ENCODE measurements at regions not wholly inside any gene's neighbourhood (a gene's known extent, or its start where the extent isn't known, plus 50 kb on each side); places are given as distances from the start of the nearest gene placed in this dataset.
"Not testable (repeated sequence)": the region's sequence is repeated elsewhere in the genome, so short reads cannot be mapped to it uniquely, and the experiment has no call there.

- Histone ChIP-seq H3K9ac (ENCODE audit: low read length) (no peak overlapping the region), H3K36me3 (ENCODE audit: control insufficient read depth, insufficient read depth, low read length, severe bottlenecking) (no peaks in the 10 kb centered on the region), H3K27me3 (replicated peaks; ENCODE audit: control insufficient read depth, insufficient read depth, low read length) (no peaks in the 10 kb centered on the region), H3K4me1 (ENCODE audit: control insufficient read depth, insufficient read depth, low read length) (peaks cover 53% of the 10 kb centered on the region), H3K9me3 (ENCODE audit: control insufficient read depth, low read length) (no peaks in the 10 kb centered on the region), H3K4me3 (ENCODE audit: low read length) (no peak overlapping the region)
- no peak for DNase-seq (ENCODE audit: low read depth)
Observed at GRCh38 chr6:56837322-56837894, 117.5 kb upstream of the BEND6 start.

DNA sequence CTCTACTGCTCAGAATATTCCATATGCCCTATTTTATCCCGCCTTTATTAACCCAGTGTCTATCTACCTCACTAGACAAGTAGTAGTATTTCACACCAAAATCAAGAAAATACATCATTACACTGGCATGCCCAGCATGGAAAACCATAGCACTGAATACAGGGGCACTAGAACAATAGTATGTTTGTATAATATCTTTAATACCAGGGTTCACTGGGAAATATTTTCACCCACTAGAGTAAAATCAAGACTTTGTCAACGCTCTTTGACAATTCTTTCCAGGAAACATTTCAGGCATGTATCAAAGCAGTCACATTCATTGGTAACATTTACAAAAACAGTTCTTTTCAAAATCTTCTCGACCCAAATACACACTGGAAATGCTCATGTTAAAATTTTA is 119.3 kb upstream of the BEND6 start:
- peaks cover 35% of the 10 kb centered on the region for H3K4me1 ChIP-seq (ENCODE audit: control insufficient read depth, insufficient read depth, low read length)
- H3K9me3 ChIP-seq (ENCODE audit: control insufficient read depth, low read length): no peaks in the 10 kb centered on the region
- H3K9ac ChIP-seq (ENCODE audit: low read length): no peak overlapping the region
- no peaks in the 10 kb centered on the region for H3K36me3 ChIP-seq (ENCODE audit: control insufficient read depth, insufficient read depth, low read length, severe bottlenecking)
- no peaks in the 10 kb centered on the region for H3K27me3 ChIP-seq (replicated peaks; ENCODE audit: control insufficient read depth, insufficient read depth, low read length)
- DNase-seq (ENCODE audit: low read depth): no peak
- H3K4me3 ChIP-seq (ENCODE audit: low read length): no peak overlapping the region

- no peaks in the 10 kb centered on the region for H3K27me3 ChIP-seq (replicated peaks; ENCODE audit: control insufficient read depth, insufficient read depth, low read length)
- no peak overlapping the region for H3K4me3 ChIP-seq (ENCODE audit: low read length)
- DNase-seq (ENCODE audit: low read depth): no peak
- H3K9ac ChIP-seq (ENCODE audit: low read length): no peak overlapping the region
- H3K36me3 ChIP-seq (ENCODE audit: control insufficient read depth, insufficient read depth, low read length, severe bottlenecking): no peaks in the 10 kb centered on the region
- peaks cover 18% of the 10 kb centered on the region for H3K4me1 ChIP-seq (ENCODE audit: control insufficient read depth, insufficient read depth, low read length)
- no peaks in the 10 kb centered on the region for H3K9me3 ChIP-seq (ENCODE audit: control insufficient read depth, low read length)
Observed at GRCh38 chr6:56833873-56834272, 121.0 kb upstream of the BEND6 start.

DNA sequence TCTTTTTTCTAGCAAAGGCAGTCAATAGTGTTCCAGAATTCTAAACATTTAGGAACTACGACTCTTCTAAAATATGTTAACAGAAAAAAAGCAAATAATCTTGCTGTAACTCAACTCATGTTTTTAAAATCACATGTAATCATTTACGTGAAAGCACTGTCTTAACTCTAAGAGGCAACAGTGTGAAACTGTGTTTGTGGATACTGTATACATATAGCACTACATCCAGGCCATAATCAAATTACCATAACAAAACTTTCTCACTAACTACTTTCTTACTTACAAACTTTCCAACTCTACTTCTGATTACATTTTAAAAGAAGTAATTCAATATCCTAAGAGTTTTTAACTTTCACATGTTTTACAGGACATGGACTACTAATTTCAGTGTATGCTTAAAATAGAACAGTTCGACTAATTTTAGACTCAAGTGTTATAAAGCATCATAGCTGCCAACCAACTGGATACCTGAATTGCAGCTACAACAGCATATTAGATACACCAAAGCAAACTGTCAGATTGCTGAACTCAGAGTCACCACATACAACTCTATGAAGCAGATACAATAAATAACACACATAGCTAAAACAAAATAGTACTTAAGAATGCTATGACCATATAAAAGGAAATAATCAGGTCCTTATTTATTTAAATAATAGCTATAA is 121.6 kb upstream of the BEND6 start:
- no peak overlapping the region for H3K4me3 ChIP-seq (ENCODE audit: low read length)
- H3K9me3 ChIP-seq (ENCODE audit: control insufficient read depth, low read length): no peaks in the 10 kb centered on the region
- DNase-seq (ENCODE audit: low read depth): no peak
- no peak overlapping the region for H3K9ac ChIP-seq (ENCODE audit: low read length)
- peaks cover 12% of the 10 kb centered on the region for H3K4me1 ChIP-seq (ENCODE audit: control insufficient read depth, insufficient read depth, low read length)
- no peaks in the 10 kb centered on the region for H3K36me3 ChIP-seq (ENCODE audit: control insufficient read depth, insufficient read depth, low read length, severe bottlenecking)
- no peaks in the 10 kb centered on the region for H3K27me3 ChIP-seq (replicated peaks; ENCODE audit: control insufficient read depth, insufficient read depth, low read length)

DNA sequence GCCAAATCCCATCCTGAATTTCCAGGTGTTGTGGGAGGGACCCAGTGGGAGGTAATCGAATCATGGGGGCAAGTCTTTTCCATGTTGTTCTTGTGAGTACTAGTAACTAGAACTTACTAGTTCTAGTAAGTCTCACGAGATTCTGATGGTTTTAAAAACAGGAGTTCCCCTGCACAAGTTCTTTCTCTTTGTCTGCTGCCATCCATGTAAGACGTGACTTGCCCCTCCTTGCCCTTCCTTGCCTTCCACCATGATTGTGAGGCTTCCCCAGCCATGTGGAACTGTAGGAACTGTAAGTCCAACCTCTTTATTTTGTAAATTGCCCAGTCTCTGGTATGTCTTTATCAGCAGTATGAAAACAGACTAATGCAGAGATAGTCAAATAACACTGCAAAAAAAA is 122.7 kb upstream of the BEND6 start:
- Histone ChIP-seq H3K27me3 (replicated peaks; ENCODE audit: control insufficient read depth, insufficient read depth, low read length) (no peaks in the 10 kb centered on the region), H3K36me3 (ENCODE audit: control insufficient read depth, insufficient read depth, low read length, severe bottlenecking) (no peaks in the 10 kb centered on the region), H3K9ac (ENCODE audit: low read length) (no peak overlapping the region), H3K9me3 (ENCODE audit: control insufficient read depth, low read length) (no peaks in the 10 kb centered on the region), H3K4me1 (ENCODE audit: control insufficient read depth, insufficient read depth, low read length) (peaks cover 7% of the 10 kb centered on the region), H3K4me3 (ENCODE audit: low read length) (no peak overlapping the region)
- DNase-seq (ENCODE audit: low read depth): no peak

- no peak overlapping the region for H3K4me3 ChIP-seq (ENCODE audit: low read length)
- no peak for DNase-seq (ENCODE audit: low read depth)
- H3K9ac ChIP-seq (ENCODE audit: low read length): no peak overlapping the region
- H3K36me3 ChIP-seq (ENCODE audit: control insufficient read depth, insufficient read depth, low read length, severe bottlenecking): no peaks in the 10 kb centered on the region
- peaks cover 7% of the 10 kb centered on the region for H3K4me1 ChIP-seq (ENCODE audit: control insufficient read depth, insufficient read depth, low read length)
- H3K27me3 ChIP-seq (replicated peaks; ENCODE audit: control insufficient read depth, insufficient read depth, low read length): no peaks in the 10 kb centered on the region
- H3K9me3 ChIP-seq (ENCODE audit: control insufficient read depth, low read length): no peaks in the 10 kb centered on the region
Observed at GRCh38 chr6:56831334-56831733, 123.6 kb upstream of the BEND6 start.

DNA sequence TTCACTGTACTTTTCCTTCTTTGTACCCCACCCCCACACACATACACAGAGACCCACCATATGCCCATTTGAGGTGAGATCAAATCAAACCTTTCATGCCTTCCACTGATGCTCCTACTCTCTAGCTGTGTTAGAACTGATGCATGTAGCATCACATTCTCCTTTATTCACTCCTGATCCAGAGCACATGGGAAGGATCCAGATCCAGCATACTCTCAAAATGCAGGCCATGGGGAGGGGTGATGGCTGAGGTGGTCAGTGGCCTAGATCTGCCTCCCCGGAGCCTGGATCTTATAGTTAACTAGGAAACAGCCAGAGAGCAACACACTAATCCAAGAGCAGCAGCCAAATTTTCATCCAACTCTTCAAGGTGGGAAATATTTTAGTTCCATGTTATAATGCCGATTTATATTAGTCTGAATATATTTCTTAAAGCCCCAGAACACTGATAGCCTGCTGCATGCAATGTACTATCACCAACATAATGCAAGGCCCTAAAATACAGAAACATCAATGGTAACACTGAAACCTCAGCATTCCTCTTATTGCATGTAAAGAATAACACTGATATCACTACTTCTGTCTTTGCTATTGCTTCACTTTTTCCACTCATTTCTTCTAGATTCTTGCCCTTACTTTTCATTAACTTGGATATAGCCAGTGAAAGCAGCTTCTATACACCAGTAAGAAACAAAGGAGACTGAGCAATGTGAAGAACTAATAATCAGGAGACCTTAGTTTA is 126.8 kb upstream of the BEND6 start:
- Histone ChIP-seq H3K4me1 (ENCODE audit: control insufficient read depth, insufficient read depth, low read length) (peaks cover 2% of the 10 kb centered on the region), H3K36me3 (ENCODE audit: control insufficient read depth, insufficient read depth, low read length, severe bottlenecking) (no peaks in the 10 kb centered on the region), H3K9me3 (ENCODE audit: control insufficient read depth, low read length) (no peaks in the 10 kb centered on the region), H3K9ac (ENCODE audit: low read length) (no peak overlapping the region), H3K4me3 (ENCODE audit: low read length) (no peak overlapping the region), H3K27me3 (replicated peaks; ENCODE audit: control insufficient read depth, insufficient read depth, low read length) (no peaks in the 10 kb centered on the region)
- peak; percentile 80 for DNase-seq (ENCODE audit: low read depth)

- H3K4me3 ChIP-seq (ENCODE audit: low read length); H3K9ac ChIP-seq (ENCODE audit: low read length); H3K9me3 ChIP-seq (ENCODE audit: control insufficient read depth, low read length); H3K27me3 ChIP-seq (replicated peaks; ENCODE audit: control insufficient read depth, insufficient read depth, low read length); H3K36me3 ChIP-seq (ENCODE audit: control insufficient read depth, insufficient read depth, low read length, severe bottlenecking); DNase-seq (ENCODE audit: low read depth); H3K4me1 ChIP-seq (ENCODE audit: control insufficient read depth, insufficient read depth, low read length): not testable (repeated sequence)
Observed at GRCh38 chr6:56824431-56824830, 130.5 kb upstream of the BEND6 start.

DNA sequence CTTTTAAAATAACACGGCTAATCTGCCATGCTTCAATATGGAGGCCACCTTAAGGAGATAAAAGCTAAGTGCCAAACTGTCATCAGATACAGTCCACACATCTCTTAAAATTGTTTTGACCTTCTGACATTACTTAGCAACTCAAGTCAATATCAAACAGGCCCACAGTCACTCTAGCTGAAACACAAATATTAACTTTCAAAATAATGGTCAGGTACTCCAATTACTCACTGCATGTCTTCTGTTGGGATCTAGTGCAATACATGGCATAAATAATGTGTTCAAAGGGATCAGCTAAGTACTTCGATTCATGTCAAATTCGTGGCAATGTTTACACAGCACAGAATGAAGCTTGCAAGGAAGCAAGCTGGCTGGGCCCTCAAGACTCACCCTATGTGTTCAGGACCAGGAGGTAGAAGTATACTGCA is 133.9 kb upstream of the BEND6 start:
- Histone ChIP-seq H3K27me3 (replicated peaks; ENCODE audit: control insufficient read depth, insufficient read depth, low read length) (no peaks in the 10 kb centered on the region), H3K4me3 (ENCODE audit: low read length) (no peak overlapping the region), H3K9me3 (ENCODE audit: control insufficient read depth, low read length) (no peaks in the 10 kb centered on the region), H3K36me3 (ENCODE audit: control insufficient read depth, insufficient read depth, low read length, severe bottlenecking) (no peaks in the 10 kb centered on the region), H3K9ac (ENCODE audit: low read length) (no peak overlapping the region), H3K4me1 (ENCODE audit: control insufficient read depth, insufficient read depth, low read length) (no peaks in the 10 kb centered on the region)
- DNase-seq (ENCODE audit: low read depth): no peak

- H3K9ac ChIP-seq (ENCODE audit: low read length): no peak overlapping the region
- H3K36me3 ChIP-seq (ENCODE audit: control insufficient read depth, insufficient read depth, low read length, severe bottlenecking): no peaks in the 10 kb centered on the region
- H3K4me1 ChIP-seq (ENCODE audit: control insufficient read depth, insufficient read depth, low read length): peaks cover 8% of the 10 kb centered on the region
- H3K27me3 ChIP-seq (replicated peaks; ENCODE audit: control insufficient read depth, insufficient read depth, low read length): no peaks in the 10 kb centered on the region
- no peak for DNase-seq (ENCODE audit: low read depth)
- no peak overlapping the region for H3K4me3 ChIP-seq (ENCODE audit: low read length)
- no peaks in the 10 kb centered on the region for H3K9me3 ChIP-seq (ENCODE audit: control insufficient read depth, low read length)
Observed at GRCh38 chr6:56820060-56820459, 134.8 kb upstream of the BEND6 start.

DNA sequence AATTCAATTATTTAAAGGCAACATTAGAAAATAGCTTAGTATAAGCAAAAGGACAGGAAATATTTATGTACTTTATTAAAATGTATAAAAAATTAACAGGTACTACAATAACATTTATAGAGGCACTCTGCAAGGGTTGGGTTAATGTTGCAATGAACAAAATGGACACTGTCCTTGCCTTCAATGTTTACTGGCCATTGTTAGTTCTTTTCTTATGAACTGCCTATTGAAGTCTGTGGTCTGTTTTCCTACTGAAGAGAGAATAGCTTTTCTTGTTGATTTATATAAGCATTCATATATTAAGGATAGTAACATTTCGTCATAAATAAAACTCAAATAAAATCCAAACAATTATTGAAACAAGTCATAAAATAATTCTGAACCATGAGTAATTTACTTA is 135.3 kb upstream of the BEND6 start:
- Histone ChIP-seq H3K4me1 (ENCODE audit: control insufficient read depth, insufficient read depth, low read length) (peaks cover 12% of the 10 kb centered on the region), H3K9ac (ENCODE audit: low read length) (no peak overlapping the region), H3K27me3 (replicated peaks; ENCODE audit: control insufficient read depth, insufficient read depth, low read length) (no peaks in the 10 kb centered on the region), H3K4me3 (ENCODE audit: low read length) (no peak overlapping the region), H3K9me3 (ENCODE audit: control insufficient read depth, low read length) (no peaks in the 10 kb centered on the region), H3K36me3 (ENCODE audit: control insufficient read depth, insufficient read depth, low read length, severe bottlenecking) (no peaks in the 10 kb centered on the region)
- no peak for DNase-seq (ENCODE audit: low read depth)

Measured in adipocyte (in vitro differentiated cells).